ENCODE measurements at regions not wholly inside any gene's neighbourhood (a gene's known extent, or its start where the extent isn't known, plus 50 kb on each side); places are given as distances from the start of the nearest gene placed in this dataset.
A peak's percentile ranks its signal among the peaks of the same experiment; 100 is the strongest.

DNA sequence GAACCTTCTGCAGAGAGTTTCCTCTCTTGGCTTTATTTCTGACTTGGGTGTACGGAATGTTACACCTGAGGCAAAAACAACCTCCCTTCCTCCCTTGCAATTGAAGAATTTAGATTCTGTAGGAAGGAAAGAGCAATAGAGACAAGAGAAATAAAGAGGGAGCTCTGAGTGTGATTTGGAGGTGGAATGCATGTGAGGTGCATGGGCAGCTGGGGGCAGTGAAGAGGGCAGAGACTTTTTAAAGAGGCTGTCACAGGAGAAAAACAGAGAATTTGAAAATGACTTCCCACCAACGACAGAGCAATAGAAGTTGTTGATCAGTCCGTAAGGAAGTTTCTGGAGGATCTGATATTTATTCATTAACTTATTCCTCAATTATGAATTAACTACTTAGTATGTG lies 172.0 kb upstream of the B3GALT2 start:
- Mint-ChIP-seq H3K36me3 (ENCODE audit: low read depth) (no peaks in the 10 kb centered on the region), H3K4me3 (no peak overlapping the region), H3K27me3 (ENCODE audit: low read depth, poor library complexity) (no peaks in the 10 kb centered on the region), H3K9me3 (no peaks in the 10 kb centered on the region), H3K27ac (no peak overlapping the region), H3K4me1 (peaks cover 18% of the 10 kb centered on the region)
- no peak for DNase-seq
- TF ChIP-seq, protein P1, sequence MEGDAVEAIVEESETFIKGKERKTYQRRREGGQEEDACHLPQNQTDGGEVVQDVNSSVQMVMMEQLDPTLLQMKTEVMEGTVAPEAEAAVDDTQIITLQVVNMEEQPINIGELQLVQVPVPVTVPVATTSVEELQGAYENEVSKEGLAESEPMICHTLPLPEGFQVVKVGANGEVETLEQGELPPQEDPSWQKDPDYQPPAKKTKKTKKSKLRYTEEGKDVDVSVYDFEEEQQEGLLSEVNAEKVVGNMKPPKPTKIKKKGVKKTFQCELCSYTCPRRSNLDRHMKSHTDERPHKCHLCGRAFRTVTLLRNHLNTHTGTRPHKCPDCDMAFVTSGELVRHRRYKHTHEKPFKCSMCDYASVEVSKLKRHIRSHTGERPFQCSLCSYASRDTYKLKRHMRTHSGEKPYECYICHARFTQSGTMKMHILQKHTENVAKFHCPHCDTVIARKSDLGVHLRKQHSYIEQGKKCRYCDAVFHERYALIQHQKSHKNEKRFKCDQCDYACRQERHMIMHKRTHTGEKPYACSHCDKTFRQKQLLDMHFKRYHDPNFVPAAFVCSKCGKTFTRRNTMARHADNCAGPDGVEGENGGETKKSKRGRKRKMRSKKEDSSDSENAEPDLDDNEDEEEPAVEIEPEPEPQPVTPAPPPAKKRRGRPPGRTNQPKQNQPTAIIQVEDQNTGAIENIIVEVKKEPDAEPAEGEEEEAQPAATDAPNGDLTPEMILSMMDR (IDR thresholded peaks at IDR 0.05): no peak

DNA sequence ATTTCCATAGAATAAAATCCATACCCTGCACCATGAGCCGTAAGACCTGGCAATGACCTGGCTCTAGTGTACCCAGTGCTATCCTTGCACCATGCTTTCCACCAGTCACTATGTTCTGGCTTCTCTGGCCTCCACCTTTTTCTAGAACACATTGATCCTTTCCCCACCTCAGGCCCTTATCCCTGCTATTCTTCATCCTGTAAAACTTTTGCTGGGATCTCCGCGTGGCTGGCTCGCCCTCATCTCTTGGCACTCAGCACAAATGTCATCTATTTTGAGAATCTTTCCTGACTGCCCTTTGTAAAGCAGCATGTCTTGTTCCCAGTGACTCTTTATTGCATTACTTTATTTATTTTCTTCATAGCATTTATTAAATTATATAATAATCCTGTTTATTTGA lies 169.8 kb upstream of the B3GALT2 start:
- no peaks in the 10 kb centered on the region for H3K27me3 Mint-ChIP-seq (ENCODE audit: low read depth, poor library complexity)
- no peaks in the 10 kb centered on the region for H3K36me3 Mint-ChIP-seq (ENCODE audit: low read depth)
- DNase-seq: no peak
- H3K4me3 Mint-ChIP-seq: no peak overlapping the region
- H3K27ac Mint-ChIP-seq: peak overlapping the region; percentile 11
- H3K9me3 Mint-ChIP-seq: no peaks in the 10 kb centered on the region
- H3K4me1 Mint-ChIP-seq: peaks cover 8% of the 10 kb centered on the region
- TF ChIP-seq, protein P1 (IDR thresholded peaks at IDR 0.05): no peak

DNA sequence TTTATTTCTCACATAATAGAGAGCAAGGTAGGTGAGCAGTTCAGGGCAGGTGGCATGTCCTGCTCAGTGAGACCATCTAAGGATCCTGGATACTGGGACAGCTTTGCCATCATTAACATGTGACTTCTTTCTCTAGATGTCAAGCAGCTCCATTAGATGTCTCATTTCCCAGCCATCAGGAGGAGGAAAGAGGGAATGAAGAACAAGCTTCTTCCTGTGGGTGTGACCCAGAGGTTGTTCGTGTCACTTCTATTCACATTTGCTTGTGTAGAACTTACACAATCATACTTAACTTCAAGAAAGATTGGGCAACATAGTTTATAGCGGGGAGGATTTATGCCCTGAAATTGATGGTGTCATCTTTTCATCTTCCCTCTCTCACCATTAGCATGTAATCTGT lies 169.2 kb upstream of the B3GALT2 start:
- Mint-ChIP-seq H3K9me3 (no peaks in the 10 kb centered on the region), H3K36me3 (ENCODE audit: low read depth) (no peaks in the 10 kb centered on the region), H3K27ac (no peak overlapping the region)

DNA sequence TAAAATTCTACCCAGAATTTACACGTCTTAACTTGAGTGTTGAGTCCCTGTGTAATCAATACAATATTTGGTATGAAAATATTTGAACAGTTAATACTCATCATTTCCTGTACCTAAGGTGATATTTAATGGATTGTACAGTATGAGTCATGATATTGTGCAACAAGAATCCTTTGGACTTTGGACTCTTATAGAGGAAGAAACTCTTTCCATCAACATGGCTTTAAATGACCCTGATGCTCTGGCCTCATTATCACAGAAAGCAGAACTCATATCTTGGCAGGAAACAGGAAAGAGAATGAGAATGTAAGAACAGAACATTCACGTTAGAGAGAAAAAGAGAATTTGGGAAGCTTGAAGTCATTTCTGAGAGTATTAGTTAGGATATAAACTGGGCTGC lies 168.8 kb upstream of the B3GALT2 start:
- H3K9me3 Mint-ChIP-seq: no peaks in the 10 kb centered on the region

More for the DNA sequence above, 169.2 kb upstream of the B3GALT2 start:
- no peak for DNase-seq
- H3K27me3 Mint-ChIP-seq (ENCODE audit: low read depth, poor library complexity): no peaks in the 10 kb centered on the region
- H3K4me1 Mint-ChIP-seq: peaks cover 8% of the 10 kb centered on the region
- TF ChIP-seq, protein P1 (IDR thresholded peaks at IDR 0.05): no peak
- no peak overlapping the region for H3K4me3 Mint-ChIP-seq

DNA sequence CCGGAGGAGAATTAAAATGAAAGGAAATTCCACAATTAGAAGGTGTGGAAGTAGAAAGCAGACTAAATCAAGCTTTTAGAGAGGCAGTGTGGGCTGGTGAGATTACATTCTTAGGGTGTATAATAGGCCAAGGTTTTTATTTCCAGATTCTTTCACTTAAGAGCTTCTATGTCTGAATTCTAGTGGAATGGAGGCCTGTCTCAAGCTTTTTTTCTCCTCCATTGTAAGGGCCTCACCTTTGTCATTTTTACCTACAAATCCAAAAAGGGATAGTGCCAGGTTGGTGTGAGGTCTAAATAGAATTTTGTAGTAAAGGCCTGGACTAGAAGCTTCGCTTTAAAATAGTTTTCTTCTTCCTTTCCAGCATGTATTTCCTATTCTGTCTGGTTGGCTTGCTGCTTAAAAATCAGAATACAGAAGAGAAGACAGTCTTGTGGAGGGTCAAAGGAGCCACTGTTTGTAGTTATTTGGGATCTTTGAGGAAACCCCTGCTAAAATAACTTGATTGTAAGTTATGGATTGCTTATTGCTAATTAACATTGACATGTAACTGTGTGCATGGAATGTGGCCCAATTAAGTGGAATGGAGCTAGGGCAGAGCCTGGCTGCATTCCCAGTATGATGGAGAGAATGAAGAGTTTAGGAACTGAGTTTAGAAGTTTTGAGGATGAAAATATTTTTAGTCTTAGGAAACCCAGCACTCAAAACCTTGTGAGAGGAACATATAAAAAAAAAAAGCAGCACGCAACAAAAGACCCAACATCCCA lies 162.5 kb upstream of the B3GALT2 start:
- Mint-ChIP-seq H3K4me3 (no peak overlapping the region), H3K4me1 (no peaks in the 10 kb centered on the region), H3K36me3 (ENCODE audit: low read depth) (no peaks in the 10 kb centered on the region), H3K27ac (no peak overlapping the region), H3K9me3 (no peaks in the 10 kb centered on the region), H3K27me3 (ENCODE audit: low read depth, poor library complexity) (no peaks in the 10 kb centered on the region)
- DNase-seq: no peak
- TF ChIP-seq, protein P1 (IDR thresholded peaks at IDR 0.05): no peak

More for the DNA sequence above, 168.8 kb upstream of the B3GALT2 start:
- H3K27me3 Mint-ChIP-seq (ENCODE audit: low read depth, poor library complexity): no peaks in the 10 kb centered on the region
- H3K36me3 Mint-ChIP-seq (ENCODE audit: low read depth): no peaks in the 10 kb centered on the region
- H3K4me3 Mint-ChIP-seq: no peak overlapping the region
- DNase-seq: no peak
- peaks cover 8% of the 10 kb centered on the region for H3K4me1 Mint-ChIP-seq
- TF ChIP-seq, protein P1 (IDR thresholded peaks at IDR 0.05): no peak
- no peak overlapping the region for H3K27ac Mint-ChIP-seq
